ENCODE measurements at regions not wholly inside any gene's neighbourhood (a gene's known extent, or its start where the extent isn't known, plus 50 kb on each side); places are given as distances from the start of the nearest gene placed in this dataset.

GRCh38 chr2:23238011-23238657 is 146.8 kb upstream of the KLHL29 start:
- DNase-seq = no peak

GRCh38 chr2:23239374-23239773 is 145.6 kb upstream of the KLHL29 start:
- DNase-seq = no peak

- no peak for DNase-seq
Measured at GRCh38 chr2:23241121-23241520, 143.9 kb upstream of the KLHL29 start.

GRCh38 chr2:23241611-23242245 is 143.3 kb upstream of the KLHL29 start:
- DNase-seq = no peak

GRCh38 chr2:23243073-23243659 is 141.8 kb upstream of the KLHL29 start:
- DNase-seq = no peak

- DNase-seq = no peak
Measured at GRCh38 chr2:23244617-23245016, 140.4 kb upstream of the KLHL29 start.

- DNase-seq = no peak
Measured at GRCh38 chr2:23246992-23247683, 137.8 kb upstream of the KLHL29 start.

GRCh38 chr2:23248667-23249066 is 136.3 kb upstream of the KLHL29 start:
- no peak for DNase-seq

- no peak for DNase-seq
Measured at GRCh38 chr2:23249348-23249747, 135.6 kb upstream of the KLHL29 start.

GRCh38 chr2:23250371-23250770 is 134.6 kb upstream of the KLHL29 start:
- DNase-seq = no peak

- DNase-seq = no peak
Measured at GRCh38 chr2:23256643-23257042, 128.3 kb upstream of the KLHL29 start.

- DNase-seq = no peak
Measured at GRCh38 chr2:23260621-23261020, 124.4 kb upstream of the KLHL29 start.

- DNase-seq = no peak
Measured at GRCh38 chr2:23268467-23269263, 116.3 kb upstream of the KLHL29 start.

- no peak for DNase-seq
Measured at GRCh38 chr2:23269747-23270146, 115.2 kb upstream of the KLHL29 start.

- DNase-seq = no peak
Measured at GRCh38 chr2:23270810-23271209, 114.2 kb upstream of the KLHL29 start.

- DNase-seq = no peak
Measured at GRCh38 chr2:23271230-23271629, 113.7 kb upstream of the KLHL29 start.

GRCh38 chr2:23273786-23274185 is 111.2 kb upstream of the KLHL29 start:
- no peak for DNase-seq

- no peak for DNase-seq
Measured at GRCh38 chr2:23280401-23280800, 104.6 kb upstream of the KLHL29 start.

GRCh38 chr2:23283653-23284052 is 101.3 kb upstream of the KLHL29 start:
- DNase-seq = no peak

- no peak for DNase-seq
Measured at GRCh38 chr2:23285091-23285800, 99.7 kb upstream of the KLHL29 start.

GRCh38 chr2:23286031-23286757 is 98.8 kb upstream of the KLHL29 start:
- no peak for DNase-seq
